KMS-11 (cell line): ENCODE measurements at regions not wholly inside any gene's neighbourhood (a gene's known extent, or its start where the extent isn't known, plus 50 kb on each side); places are given as distances from the start of the nearest gene placed in this dataset.

Experiments used
- H2AFZ ChIP-seq: fragments of 200-600 bp; sonication (generic); 2 replicates; pipeline ENCODE4 v1.6.1; 2016; ENCODE audit warnings: antibody characterized with exemption, mixed run types, low read depth
- H3K27ac ChIP-seq: fragments of 200-600 bp; sonication (generic); 2 replicates; pipeline ENCODE4 v1.6.1; 2016; ENCODE audit warnings: mild to moderate bottlenecking, mixed run types
- H3K27me3 ChIP-seq: fragments of 200-600 bp; sonication (generic); 2 replicates; pipeline ENCODE4 v1.6.1; 2017; ENCODE audit warnings: mild to moderate bottlenecking, low read depth, mixed run types, moderate library complexity; ENCODE audit not compliant: insufficient read depth
- H3K36me3 ChIP-seq: fragments of 200-600 bp; sonication (generic); 2 replicates; pipeline ENCODE4 v1.6.1; 2017; ENCODE audit warnings: mild to moderate bottlenecking, mixed run types; ENCODE audit not compliant: insufficient read depth
- H3K4me1 ChIP-seq: fragments of 200-600 bp; sonication (generic); 2 replicates; pipeline ENCODE4 v1.6.1; 2016; ENCODE audit warnings: mild to moderate bottlenecking, low read depth, mixed run types; ENCODE audit not compliant: poor library complexity, severe bottlenecking
- H3K4me2 ChIP-seq: fragments of 200-600 bp; sonication (generic); 2 replicates; pipeline ENCODE4 v1.7.0; 2016; ENCODE audit warnings: mild to moderate bottlenecking, mixed run types
- H3K4me3 ChIP-seq: fragments of 200-600 bp; sonication (generic); IDR thresholded peaks from 2 replicates; pipeline ENCODE4 v1.6.1; 2017; ENCODE audit warnings: low read depth, low read length, mixed read lengths; ENCODE audit not compliant: insufficient read depth
- H3K79me2 ChIP-seq: fragments of 200-600 bp; sonication (generic); 2 replicates; pipeline ENCODE4 v1.6.1; 2016; ENCODE audit warnings: low read depth, mixed run types; ENCODE audit not compliant: insufficient read depth
- H3K9ac ChIP-seq: fragments of 200-600 bp; sonication (generic); 2 replicates; pipeline ENCODE4 v1.6.1; 2016; ENCODE audit warnings: mild to moderate bottlenecking, mixed run types
- H4K20me1 ChIP-seq: fragments of 200-600 bp; sonication (generic); 2 replicates; pipeline ENCODE4 v1.6.1; 2016; ENCODE audit warnings: mild to moderate bottlenecking, mixed run types; ENCODE audit not compliant: insufficient read depth
- TF ChIP-seq, protein P1 (sequence below): fragments of 200-600 bp; sonication (generic); conservative IDR thresholded peaks from 2 replicates; pipeline ENCODE4 v1.6.1; 2017; ENCODE audit warnings: low read depth, mild to moderate bottlenecking, antibody characterized with exemption, low read length, moderate library complexity, mixed read lengths

- TF ChIP-seq, protein P1, sequence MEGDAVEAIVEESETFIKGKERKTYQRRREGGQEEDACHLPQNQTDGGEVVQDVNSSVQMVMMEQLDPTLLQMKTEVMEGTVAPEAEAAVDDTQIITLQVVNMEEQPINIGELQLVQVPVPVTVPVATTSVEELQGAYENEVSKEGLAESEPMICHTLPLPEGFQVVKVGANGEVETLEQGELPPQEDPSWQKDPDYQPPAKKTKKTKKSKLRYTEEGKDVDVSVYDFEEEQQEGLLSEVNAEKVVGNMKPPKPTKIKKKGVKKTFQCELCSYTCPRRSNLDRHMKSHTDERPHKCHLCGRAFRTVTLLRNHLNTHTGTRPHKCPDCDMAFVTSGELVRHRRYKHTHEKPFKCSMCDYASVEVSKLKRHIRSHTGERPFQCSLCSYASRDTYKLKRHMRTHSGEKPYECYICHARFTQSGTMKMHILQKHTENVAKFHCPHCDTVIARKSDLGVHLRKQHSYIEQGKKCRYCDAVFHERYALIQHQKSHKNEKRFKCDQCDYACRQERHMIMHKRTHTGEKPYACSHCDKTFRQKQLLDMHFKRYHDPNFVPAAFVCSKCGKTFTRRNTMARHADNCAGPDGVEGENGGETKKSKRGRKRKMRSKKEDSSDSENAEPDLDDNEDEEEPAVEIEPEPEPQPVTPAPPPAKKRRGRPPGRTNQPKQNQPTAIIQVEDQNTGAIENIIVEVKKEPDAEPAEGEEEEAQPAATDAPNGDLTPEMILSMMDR = no peak
- no peak overlapping the region for H3K9ac ChIP-seq
- H2AFZ ChIP-seq = no peak overlapping the region
- H3K4me1 ChIP-seq = peaks cover 26% of the 10 kb centered on the region
- no peaks in the 10 kb centered on the region for H3K36me3 ChIP-seq
- no peak overlapping the region for H3K4me3 ChIP-seq
- peak overlapping the region; percentile 44; the same call in 1 of the 2 replicates for H3K4me2 ChIP-seq
- H4K20me1 ChIP-seq = no peaks in the 10 kb centered on the region
- no peaks in the 10 kb centered on the region for H3K79me2 ChIP-seq
- no peak overlapping the region for H3K27ac ChIP-seq
- H3K27me3 ChIP-seq = no peaks in the 10 kb centered on the region
These were observed 366.9 kb upstream of the RASGEF1B start for GRCh38 chr4:81838586-81838985.

GRCh38 chr4:81836716-81837115 is 365.0 kb upstream of the RASGEF1B start:
- no peaks in the 10 kb centered on the region for H3K27me3 ChIP-seq
- no peaks in the 10 kb centered on the region for H3K36me3 ChIP-seq
- H3K79me2 ChIP-seq = no peaks in the 10 kb centered on the region
- no peak overlapping the region for H3K4me2 ChIP-seq
- no peak overlapping the region for H3K9ac ChIP-seq
- H3K27ac ChIP-seq = no peak overlapping the region
- H4K20me1 ChIP-seq = no peaks in the 10 kb centered on the region
- H3K4me3 ChIP-seq = no peak overlapping the region
- TF ChIP-seq, protein P1 = no peak
- peaks cover 26% of the 10 kb centered on the region for H3K4me1 ChIP-seq
- H2AFZ ChIP-seq = no peak overlapping the region

DNA sequence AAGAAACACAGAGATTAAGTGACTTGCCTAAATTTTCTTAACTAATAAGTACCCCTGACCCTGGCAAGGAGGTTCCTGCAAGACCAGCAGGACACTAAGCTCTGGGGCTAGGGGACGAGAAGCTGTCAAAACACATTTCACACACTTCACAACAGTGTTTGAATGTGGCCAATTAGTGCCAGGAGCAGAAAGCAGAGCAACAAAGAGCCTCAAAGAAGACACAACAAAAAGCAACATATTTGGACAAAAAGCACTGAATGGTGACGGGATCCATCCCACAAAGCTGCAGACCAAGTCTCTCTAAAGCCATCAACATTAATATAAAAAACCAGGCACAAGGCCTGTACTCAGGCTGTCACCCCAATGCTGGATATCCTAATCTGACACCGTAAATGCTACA is 361.9 kb upstream of the RASGEF1B start:
- TF ChIP-seq, protein P1 = no peak
- no peaks in the 10 kb centered on the region for H4K20me1 ChIP-seq
- H2AFZ ChIP-seq = no peak overlapping the region

GRCh38 chr4:81828991-81829390 is 357.3 kb upstream of the RASGEF1B start:
- no peak overlapping the region for H3K27ac ChIP-seq
- H4K20me1 ChIP-seq = no peaks in the 10 kb centered on the region
- H3K9ac ChIP-seq = no peak overlapping the region
- no peak overlapping the region for H3K4me2 ChIP-seq
- H3K27me3 ChIP-seq = no peaks in the 10 kb centered on the region
- H3K79me2 ChIP-seq = no peaks in the 10 kb centered on the region
- H3K36me3 ChIP-seq = no peaks in the 10 kb centered on the region
- H3K4me3 ChIP-seq = no peak overlapping the region
- no peak overlapping the region for H2AFZ ChIP-seq
- TF ChIP-seq, protein P1 = no peak
- H3K4me1 ChIP-seq = no peaks in the 10 kb centered on the region

More for the DNA sequence above, 361.9 kb upstream of the RASGEF1B start:
- Histone ChIP-seq H3K9ac (no peak overlapping the region), H3K79me2 (no peaks in the 10 kb centered on the region), H3K4me3 (no peak overlapping the region), H3K27me3 (no peaks in the 10 kb centered on the region), H3K4me2 (no peak overlapping the region), H3K36me3 (no peaks in the 10 kb centered on the region), H3K27ac (no peak overlapping the region), H3K4me1 (peaks cover 8% of the 10 kb centered on the region)
